NOMO-1 treated with DMSO at 0.1 percent for 48 hours (cell line): ENCODE measurements at regions not wholly inside any gene's neighbourhood (a gene's known extent, or its start where the extent isn't known, plus 50 kb on each side); places are given as distances from the start of the nearest gene placed in this dataset.

ENCODE experiments used
- DNase-seq: peaks from one replicate; lab custom pipeline; 2025; ENCODE audit not compliant: unreplicated experiment; lab: John Stamatoyannopoulos, UW

- DNase-seq, result peak; percentile 62
Observed at GRCh38 chr5:68406767-68407241, 191.2 kb downstream of the PIK3R1 start.

DNA sequence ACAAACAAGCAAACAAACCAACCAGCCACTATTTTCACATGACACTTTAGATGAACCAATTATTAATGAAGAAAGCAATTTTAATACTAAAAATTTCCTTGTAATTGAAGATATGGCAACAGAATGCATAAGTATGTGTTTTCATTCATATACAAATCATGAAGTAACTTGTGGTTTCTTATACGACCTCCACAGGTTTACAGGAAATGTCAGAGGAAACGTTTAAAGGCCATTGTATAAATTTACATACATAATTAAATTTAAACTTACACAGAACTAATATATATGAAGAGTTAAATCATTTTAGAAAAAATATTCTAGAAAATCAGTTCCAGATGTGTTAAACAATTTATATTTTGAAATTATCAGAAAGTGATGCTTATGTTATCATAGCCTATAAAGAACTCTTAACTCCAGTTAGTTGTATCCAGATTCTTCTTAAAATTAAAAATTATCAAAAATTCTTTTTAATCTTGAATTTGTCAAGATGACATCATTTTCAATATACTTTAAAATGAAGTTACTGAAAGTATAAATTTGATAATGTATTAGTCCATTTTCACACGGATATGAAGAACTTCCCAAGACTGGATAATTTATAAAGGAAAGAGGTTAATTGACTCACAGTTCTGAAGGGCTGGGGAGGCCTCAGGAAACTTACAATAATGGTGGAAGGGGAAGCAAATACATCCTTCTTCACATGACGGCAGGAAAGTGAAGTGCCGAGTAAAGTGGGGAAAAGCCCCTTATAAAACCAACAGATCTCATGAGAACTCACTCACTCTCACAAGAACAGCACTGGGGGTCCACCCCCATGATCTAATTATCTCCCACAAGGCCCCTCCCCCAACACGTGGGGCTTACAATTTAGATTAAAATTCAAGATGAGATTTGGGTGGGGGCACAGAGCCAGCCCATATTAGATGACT lies 192.0 kb downstream of the PIK3R1 start:
- peak; percentile 15 for DNase-seq

- peak; percentile 24 for DNase-seq
Observed at GRCh38 chr5:68408345-68408871, 192.9 kb downstream of the PIK3R1 start.

DNA sequence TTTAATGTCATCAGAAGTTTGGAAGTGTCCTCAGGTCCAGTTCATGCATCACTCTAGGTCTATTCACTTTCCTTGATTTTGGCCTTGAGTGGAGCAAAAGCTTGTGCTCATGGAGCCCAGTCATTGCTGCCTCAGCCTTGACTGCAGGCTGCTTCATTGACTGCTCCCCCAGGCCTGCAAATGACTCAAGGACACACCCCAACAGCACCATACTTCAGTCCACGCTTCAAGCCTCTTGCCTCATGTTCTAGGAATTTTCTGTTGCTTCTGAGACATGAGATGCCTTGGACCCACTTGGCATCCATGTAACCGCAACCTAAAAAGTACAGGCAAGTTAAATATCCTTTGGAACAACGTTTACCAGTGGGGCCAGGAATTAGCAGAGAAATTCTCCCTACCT lies 193.7 kb downstream of the PIK3R1 start:
- DNase-seq, result no peak

- DNase-seq, result no peak
Observed at GRCh38 chr5:68411161-68411560, 195.6 kb downstream of the PIK3R1 start.

GRCh38 chr5:68415177-68416085 lies 199.9 kb downstream of the PIK3R1 start:
- peak; percentile 64 for DNase-seq

DNA sequence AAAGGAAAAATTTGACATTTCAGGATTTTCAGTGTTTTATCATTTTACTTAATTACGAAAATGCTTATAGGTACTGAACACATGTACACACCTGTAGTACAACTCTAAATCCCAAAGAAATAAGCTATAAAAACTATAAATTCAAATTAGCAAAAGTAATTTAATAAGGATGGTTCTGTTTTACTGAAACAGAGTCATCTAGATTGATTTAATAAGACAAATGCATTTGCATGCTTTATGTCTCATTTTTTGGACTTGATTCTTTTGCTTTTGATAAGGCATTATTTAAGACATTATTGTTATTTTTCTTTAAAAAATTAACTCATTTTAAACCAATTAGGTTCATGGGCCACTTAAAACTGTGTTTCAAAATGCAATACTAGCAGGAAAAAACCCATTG lies 201.2 kb downstream of the PIK3R1 start:
- DNase-seq, result no peak

DNA sequence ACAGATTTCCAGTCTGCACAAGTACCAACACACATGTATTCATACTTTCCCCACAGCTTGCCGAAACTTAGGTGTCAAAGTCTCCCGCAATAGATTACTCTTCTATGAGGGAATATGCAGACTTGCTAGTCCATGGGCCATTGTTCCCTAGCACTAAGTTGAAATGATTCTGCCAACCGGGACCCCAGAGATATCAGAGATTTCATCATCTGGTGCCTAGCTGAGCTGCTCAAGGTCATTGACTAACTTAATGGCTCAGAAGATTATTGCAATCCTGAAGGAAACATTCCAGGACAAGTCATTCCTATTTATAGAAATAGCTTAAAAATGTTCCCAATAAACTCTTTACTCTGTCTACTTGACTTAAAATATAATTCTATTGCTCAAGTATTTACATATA lies 202.6 kb downstream of the PIK3R1 start:
- DNase-seq, result no peak

- no peak for DNase-seq
Observed at GRCh38 chr5:68418680-68419079, 203.1 kb downstream of the PIK3R1 start.

DNA sequence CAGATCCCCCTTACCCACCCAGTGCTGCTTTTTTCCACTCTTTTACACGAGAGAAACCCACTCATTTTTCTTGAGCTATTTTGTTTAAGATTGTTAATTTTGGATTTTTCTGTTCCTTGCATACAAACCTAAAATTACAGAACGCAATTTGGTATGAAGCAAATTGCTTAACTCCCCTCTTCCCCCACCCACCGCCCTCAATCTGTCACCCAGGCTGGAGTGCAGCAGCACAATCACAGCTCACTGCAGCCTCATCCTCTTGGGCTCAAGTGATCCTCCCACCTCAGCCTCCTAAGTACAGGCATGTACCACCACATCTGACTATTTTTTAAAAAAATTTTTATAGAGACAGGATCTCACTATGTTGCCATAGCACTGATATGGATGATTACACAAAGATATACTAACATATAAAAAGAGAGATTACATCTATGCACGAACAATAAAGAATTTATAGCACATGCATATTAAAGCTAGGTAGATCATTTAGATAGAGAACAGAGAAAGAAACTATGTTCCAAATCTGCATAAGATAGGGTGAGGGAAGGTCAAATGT lies 203.6 kb downstream of the PIK3R1 start:
- no peak for DNase-seq

DNA sequence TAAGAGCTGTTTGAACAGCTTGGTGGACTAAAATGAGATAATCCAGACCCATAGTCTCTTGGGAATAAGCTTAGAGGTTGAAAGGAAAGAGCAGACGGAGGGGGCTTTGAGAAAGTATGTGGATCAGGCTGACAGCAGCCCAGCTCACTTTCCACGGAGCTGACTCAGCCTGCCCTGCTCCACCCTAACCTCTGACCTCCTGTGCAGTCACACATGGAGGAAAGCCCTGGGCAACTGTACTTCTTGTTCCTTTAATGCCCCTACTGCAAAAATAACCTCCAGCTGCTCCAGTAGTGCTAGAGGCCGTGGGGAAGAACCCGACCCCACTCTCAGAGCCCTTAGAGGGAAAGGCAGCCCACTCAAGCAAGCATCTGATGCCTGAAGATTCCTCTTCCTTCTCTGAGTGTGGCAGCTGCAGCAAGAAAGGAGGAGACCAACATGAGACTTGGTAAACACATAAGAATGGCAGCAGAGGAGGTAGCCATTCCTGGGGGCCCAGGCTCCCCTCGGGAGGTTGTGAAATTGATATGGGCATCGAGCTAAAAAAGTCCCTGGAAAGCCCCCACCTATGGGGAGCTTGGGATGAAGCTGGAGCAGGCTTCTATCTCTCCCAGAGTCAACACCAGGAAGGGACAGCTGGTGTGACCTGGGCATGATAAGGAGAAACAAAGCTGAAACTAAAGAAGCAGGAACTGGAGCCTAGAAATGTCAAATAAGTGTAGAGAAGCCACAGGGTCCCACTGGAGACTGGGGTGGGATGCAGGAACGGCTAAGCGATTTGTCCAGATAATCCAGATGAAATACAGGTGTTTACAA lies 204.3 kb downstream of the PIK3R1 start:
- DNase-seq, result no peak

DNA sequence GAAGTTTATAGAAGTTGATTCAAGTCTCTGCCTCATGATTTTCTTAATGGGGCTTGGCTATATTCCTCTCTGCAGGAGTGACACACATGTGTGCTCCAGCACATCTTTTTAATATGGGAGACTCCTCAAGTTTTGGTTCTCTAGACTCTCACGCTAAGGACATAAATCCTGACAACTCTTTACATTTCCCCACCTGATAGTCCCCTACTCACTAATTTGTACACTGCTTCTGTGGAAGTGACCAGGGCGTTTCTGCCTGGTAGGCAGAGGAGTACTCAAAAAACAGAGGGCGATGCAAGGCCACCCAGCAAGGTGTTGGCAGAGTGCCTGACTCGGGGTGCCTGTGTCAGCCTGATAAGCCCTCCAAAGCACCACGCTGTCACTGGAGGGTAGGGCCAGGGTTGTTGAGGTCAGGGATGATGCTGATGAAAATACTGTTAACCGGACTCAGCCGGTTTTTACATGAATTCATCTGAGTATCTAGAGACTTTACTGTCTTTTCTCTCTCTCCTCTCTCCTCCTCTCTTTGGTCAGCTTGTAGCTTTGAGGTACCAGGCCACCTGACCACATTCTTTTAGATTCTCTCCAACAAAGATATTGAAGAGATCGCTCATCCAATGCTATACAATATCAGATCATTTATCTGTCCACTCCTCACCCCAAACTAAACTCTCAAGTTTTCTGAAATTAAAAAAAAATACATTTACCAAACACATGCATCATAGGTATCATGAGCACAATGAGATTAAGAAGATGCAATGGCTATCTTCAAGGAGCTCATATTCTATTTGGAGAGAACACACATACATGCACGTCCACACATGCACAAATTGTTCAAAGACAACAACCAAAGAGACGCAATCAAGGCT lies 205.2 kb downstream of the PIK3R1 start:
- no peak for DNase-seq

DNA sequence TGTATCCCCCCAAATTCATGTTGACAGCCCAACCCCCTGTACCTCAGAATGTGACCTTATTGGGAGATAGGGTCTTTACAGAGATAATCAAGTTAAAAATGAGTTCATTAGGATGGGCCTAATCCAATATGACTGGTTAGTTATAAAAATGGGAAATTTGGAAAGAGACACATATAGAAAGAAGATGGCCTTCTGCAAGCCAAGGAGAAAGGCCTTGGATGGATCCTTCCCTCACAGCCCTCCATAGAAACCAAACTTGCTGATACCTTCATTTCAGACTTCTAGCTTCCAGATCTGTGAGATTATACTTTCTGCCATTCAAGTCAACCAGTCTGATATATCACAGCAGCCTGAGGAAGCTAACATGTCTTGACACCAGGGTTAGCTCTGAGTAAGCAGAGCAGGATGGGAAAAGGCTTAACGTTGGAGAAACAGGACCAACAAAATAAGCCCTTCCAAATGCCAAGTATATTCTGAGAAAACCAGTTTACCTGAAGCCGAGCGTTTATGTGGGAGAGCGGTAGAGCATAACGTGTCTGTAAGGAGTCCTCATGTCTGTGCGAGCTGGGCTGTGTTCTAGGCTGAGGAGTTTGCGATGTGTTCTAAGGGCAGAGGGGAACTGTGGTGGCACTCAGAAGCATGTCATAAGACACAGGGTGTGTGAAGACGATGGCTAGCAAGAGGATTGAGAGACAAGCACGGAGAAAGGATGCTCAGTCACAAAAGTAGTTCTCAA lies 206.1 kb downstream of the PIK3R1 start:
- no peak for DNase-seq

DNA sequence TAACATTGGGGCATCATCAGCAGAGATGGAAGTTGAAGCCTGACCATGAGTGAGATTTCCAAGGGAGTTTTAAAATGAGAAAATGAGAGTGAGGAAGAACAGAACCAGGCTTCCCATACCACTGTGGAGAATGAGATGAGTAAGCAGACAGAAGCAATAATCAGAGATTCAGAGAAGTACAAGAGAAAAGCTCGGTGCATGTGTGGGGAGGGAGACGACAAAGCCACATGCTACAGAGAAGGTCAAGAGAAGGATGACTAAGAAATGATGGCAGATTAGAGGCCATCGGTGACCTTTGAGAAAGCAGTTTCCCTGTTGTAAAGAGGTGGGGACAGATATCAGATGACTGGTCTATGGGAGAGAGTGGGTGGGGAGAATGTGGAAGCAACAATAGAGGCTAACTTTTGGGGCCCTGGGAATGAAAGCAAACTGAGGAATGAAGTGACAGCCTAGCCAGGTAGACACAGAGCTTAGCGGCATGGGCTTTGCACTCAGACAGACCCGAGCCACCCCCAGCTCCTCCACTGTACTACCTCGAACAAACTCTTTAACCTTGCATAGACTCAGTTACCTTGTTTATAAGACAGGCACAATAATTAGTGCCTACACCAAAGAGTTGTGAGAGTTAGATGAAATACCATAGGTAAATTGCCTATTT lies 207.7 kb downstream of the PIK3R1 start:
- DNase-seq, result no peak

GRCh38 chr5:68424799-68425537 lies 209.4 kb downstream of the PIK3R1 start:
- DNase-seq, result peak; percentile 62

GRCh38 chr5:68426586-68426985 lies 211.0 kb downstream of the PIK3R1 start:
- no peak for DNase-seq

DNA sequence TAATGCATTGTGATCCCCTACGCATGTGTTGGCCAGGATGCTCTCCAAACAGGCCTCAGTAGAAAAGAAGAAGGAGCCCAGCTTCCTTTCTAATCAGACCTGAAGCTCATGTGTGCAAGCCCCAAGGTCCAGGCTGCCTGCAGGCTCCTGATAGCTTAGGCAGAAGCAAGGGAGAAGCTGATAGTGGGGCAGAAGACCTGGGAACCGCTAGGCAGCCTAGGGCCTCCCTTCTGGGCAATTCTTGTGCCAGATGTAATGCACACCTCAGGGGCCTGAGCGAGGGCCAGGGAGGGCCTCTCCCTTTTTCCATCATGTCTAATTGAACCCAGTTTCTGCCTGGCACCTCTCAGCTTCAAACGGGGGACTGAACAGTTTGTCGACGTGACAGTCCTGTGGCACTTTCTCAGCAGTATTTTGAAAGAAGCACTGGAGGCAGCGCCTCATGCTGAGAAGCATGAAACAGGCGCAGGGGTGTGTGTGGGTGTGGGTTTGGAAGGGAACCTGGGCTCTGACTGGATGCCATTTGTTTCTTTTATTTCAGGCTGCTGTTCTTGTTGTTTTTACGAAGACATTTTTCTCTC lies 212.8 kb downstream of the PIK3R1 start:
- DNase-seq, result no peak
